Loucy (cell line): ENCODE measurements at regions not wholly inside any gene's neighbourhood (a gene's known extent, or its start where the extent isn't known, plus 50 kb on each side); places are given as distances from the start of the nearest gene placed in this dataset.

Experiments used
- EZH2phosphoT487 ChIP-seq: fragments of 200-600 bp; IDR thresholded peaks from 2 replicates; pipeline ENCODE4 v1.6.1; 2018; ENCODE audit warnings: antibody characterized with exemption, mild to moderate bottlenecking, moderate library complexity, borderline replicate concordance
- TF ChIP-seq, protein P1 (sequence below): fragments of 200-600 bp; sonication (generic); conservative IDR thresholded peaks from 2 replicates; pipeline ENCODE4 v1.5.1; 2014; ENCODE audit warnings: mild to moderate bottlenecking, antibody characterized with exemption, low read length

DNA sequence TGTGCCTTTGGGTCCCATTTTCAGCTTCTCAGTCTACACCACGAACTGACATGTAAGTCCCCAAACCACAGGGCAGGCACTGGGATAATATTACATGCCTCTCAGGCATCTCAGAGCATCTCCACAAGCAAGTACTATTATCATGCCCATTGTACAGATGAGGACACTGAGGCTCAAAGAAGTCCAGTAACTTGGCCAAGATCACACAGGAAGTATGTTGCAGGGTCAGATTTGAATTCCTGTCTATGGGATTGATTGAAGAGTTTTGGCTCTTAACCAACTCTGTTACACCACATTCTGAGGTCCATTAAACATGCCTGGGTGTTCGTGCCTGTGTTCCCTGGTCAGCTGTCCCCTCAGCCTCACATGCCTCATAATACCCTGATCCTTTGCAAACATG is 319.8 kb downstream of the FOXO1 start:
- TF ChIP-seq, protein P1, sequence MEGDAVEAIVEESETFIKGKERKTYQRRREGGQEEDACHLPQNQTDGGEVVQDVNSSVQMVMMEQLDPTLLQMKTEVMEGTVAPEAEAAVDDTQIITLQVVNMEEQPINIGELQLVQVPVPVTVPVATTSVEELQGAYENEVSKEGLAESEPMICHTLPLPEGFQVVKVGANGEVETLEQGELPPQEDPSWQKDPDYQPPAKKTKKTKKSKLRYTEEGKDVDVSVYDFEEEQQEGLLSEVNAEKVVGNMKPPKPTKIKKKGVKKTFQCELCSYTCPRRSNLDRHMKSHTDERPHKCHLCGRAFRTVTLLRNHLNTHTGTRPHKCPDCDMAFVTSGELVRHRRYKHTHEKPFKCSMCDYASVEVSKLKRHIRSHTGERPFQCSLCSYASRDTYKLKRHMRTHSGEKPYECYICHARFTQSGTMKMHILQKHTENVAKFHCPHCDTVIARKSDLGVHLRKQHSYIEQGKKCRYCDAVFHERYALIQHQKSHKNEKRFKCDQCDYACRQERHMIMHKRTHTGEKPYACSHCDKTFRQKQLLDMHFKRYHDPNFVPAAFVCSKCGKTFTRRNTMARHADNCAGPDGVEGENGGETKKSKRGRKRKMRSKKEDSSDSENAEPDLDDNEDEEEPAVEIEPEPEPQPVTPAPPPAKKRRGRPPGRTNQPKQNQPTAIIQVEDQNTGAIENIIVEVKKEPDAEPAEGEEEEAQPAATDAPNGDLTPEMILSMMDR = no peak
- TF ChIP-seq EZH2phosphoT487 = no peak
